ENCODE measurements at regions not wholly inside any gene's neighbourhood (a gene's known extent, or its start where the extent isn't known, plus 50 kb on each side); places are given as distances from the start of the nearest gene placed in this dataset.

- no peaks in the 10 kb centered on the region for H4K20me1 ChIP-seq (ENCODE audit: insufficient read depth, low read length)
- H3K27ac ChIP-seq (ENCODE audit: low read depth in 1 of 2, low read length in 2 of 2), result no peak overlapping the region
- no peaks in the 10 kb centered on the region for H3K36me3 ChIP-seq (replicated peaks in 1 of 2; ENCODE audit: control insufficient read depth in 1 of 2, insufficient read depth in 2 of 2, low read length in 2 of 2)
- Mint-ChIP-seq H3K4me3 (no peak overlapping the region), H3K4me1 (no peaks in the 10 kb centered on the region), H3K27me3 (ENCODE audit: low read depth in 3 of 3) (peaks cover 0 to 32% (median 0%) of the 10 kb centered on the region in 3 donors), H3K9me3 (peaks cover 0 to 12% (median 3%) of the 10 kb centered on the region in 7 donors), H3K27ac (no peak overlapping the region), H3K36me3 (no peaks in the 10 kb centered on the region)
- H3K27me3 ChIP-seq (ENCODE audit: control insufficient read depth in 2 of 2, insufficient read depth in 2 of 2, low read length in 2 of 2), result peaks cover 0 to 7% of the 10 kb centered on the region in 2 donors
- H3K9me3 ChIP-seq (replicated peaks in 1 of 2; ENCODE audit: control insufficient read depth in 1 of 2, insufficient read depth in 1 of 2, low read length in 2 of 2), result peaks cover 0 to 6% of the 10 kb centered on the region in 2 donors
- WGBS (ENCODE audit: insufficient coverage), result no CpG with 5 or more reads among the region's 6 CpGs
- intact Hi-C loops (cut with micrococcal nuclease), result no loop called here
- no peak overlapping the region for H2AFZ ChIP-seq (ENCODE audit: insufficient read depth, low read depth, low read length, poor library complexity, severe bottlenecking)
- no peak for TF ChIP-seq CTCF (IDR thresholded peaks at IDR 0.05)
- no peak overlapping the region for H3K4me3 ChIP-seq (replicated peaks in 1 of 3; ENCODE audit: low read depth in 2 of 3, low read length in 3 of 3)
- no peak for DNase-seq
- no peak overlapping the region for H3K9ac ChIP-seq (ENCODE audit: insufficient read depth, low read length, poor library complexity, severe bottlenecking)
- no peak overlapping the region for H3K4me2 ChIP-seq (replicated peaks; ENCODE audit: extremely low read depth, low read length, poor library complexity, severe bottlenecking)
- H3K4me1 ChIP-seq (ENCODE audit: control insufficient read depth in 1 of 2, insufficient read depth in 2 of 2, low read length in 2 of 2), result no peaks in the 10 kb centered on the region
- no peaks in the 10 kb centered on the region for H3K79me2 ChIP-seq (ENCODE audit: insufficient read depth, low read length)
Observed at GRCh38 chrX:45668686-45669443, 468.2 kb upstream of the DIPK2B start.

GRCh38 chrX:45667666-45668065 is 467.0 kb upstream of the DIPK2B start:
- Histone ChIP-seq H3K27me3 (ENCODE audit: control insufficient read depth in 2 of 2, insufficient read depth in 2 of 2, low read length in 2 of 2) (peaks cover 0 to 12% of the 10 kb centered on the region in 2 donors), H3K4me1 (ENCODE audit: control insufficient read depth in 1 of 2, insufficient read depth in 2 of 2, low read length in 2 of 2) (no peaks in the 10 kb centered on the region), H3K36me3 (replicated peaks in 1 of 2; ENCODE audit: control insufficient read depth in 1 of 2, insufficient read depth in 2 of 2, low read length in 2 of 2) (no peaks in the 10 kb centered on the region), H3K9me3 (replicated peaks in 1 of 2; ENCODE audit: control insufficient read depth in 1 of 2, insufficient read depth in 1 of 2, low read length in 2 of 2) (no peaks in the 10 kb centered on the region), H3K4me2 (replicated peaks; ENCODE audit: extremely low read depth, low read length, poor library complexity, severe bottlenecking) (no peak overlapping the region), H3K27ac (ENCODE audit: low read depth in 1 of 2, low read length in 2 of 2) (no peak overlapping the region), H2AFZ (ENCODE audit: insufficient read depth, low read depth, low read length, poor library complexity, severe bottlenecking) (no peak overlapping the region), H4K20me1 (ENCODE audit: insufficient read depth, low read length) (no peaks in the 10 kb centered on the region), H3K9ac (ENCODE audit: insufficient read depth, low read length, poor library complexity, severe bottlenecking) (no peak overlapping the region), H3K4me3 (replicated peaks in 1 of 3; ENCODE audit: low read depth in 2 of 3, low read length in 3 of 3) (no peak overlapping the region), H3K79me2 (ENCODE audit: insufficient read depth, low read length) (no peaks in the 10 kb centered on the region)
- peaks cover 0 to 10% (median 2%) of the 10 kb centered on the region in 7 donors for H3K9me3 Mint-ChIP-seq
- H3K36me3 Mint-ChIP-seq, result no peaks in the 10 kb centered on the region
- DNase-seq, result no peak
- H3K4me1 Mint-ChIP-seq, result no peaks in the 10 kb centered on the region
- no CpG with 5 or more reads among the region's 1 CpG for WGBS (ENCODE audit: insufficient coverage)
- no peak overlapping the region for H3K4me3 Mint-ChIP-seq
- intact Hi-C loops (cut with micrococcal nuclease), result no loop called here
- H3K27me3 Mint-ChIP-seq (ENCODE audit: low read depth in 3 of 3), result peaks cover 0 to 34% (median 0%) of the 10 kb centered on the region in 3 donors
- H3K27ac Mint-ChIP-seq, result no peak overlapping the region
- TF ChIP-seq CTCF (IDR thresholded peaks at IDR 0.05), result no peak
